ENCODE measurements at regions not wholly inside any gene's neighbourhood (a gene's known extent, or its start where the extent isn't known, plus 50 kb on each side); places are given as distances from the start of the nearest gene placed in this dataset.

GRCh38 chr11:87820011-87820410 is 355.2 kb downstream of the RAB38 start:
- H3K9me3 Mint-ChIP-seq: no peaks in the 10 kb centered on the region
- H3K27ac Mint-ChIP-seq: no peak overlapping the region
- no peak overlapping the region for H3K4me3 Mint-ChIP-seq

More at GRCh38 chr11:87820011-87820410, 355.2 kb downstream of the RAB38 start:
- TF ChIP-seq SMAD3 (CRISPR knock-in tag; IDR thresholded peaks at IDR 0.05; ENCODE audit: borderline replicate concordance): no peak
- no peak for TF ChIP-seq TEAD1 (CRISPR knock-in tag; IDR thresholded peaks at IDR 0.05)
- TF ChIP-seq CTCF (IDR thresholded peaks at IDR 0.05): no peak
- TF ChIP-seq IRF2 (CRISPR knock-in tag; IDR thresholded peaks at IDR 0.05; ENCODE audit: borderline replicate concordance, low read depth): no peak
- no peak for TF ChIP-seq ZNF512 (CRISPR knock-in tag; IDR thresholded peaks at IDR 0.05; ENCODE audit: borderline replicate concordance)
- TF ChIP-seq PRDM15 (CRISPR knock-in tag; IDR thresholded peaks at IDR 0.05): no peak
- no peak for TF ChIP-seq NR2C2 (CRISPR knock-in tag; IDR thresholded peaks at IDR 0.05)
- no peak for TF ChIP-seq CREB1 (CRISPR knock-in tag; IDR thresholded peaks at IDR 0.05)
- no peak for TF ChIP-seq ZSCAN18 (CRISPR knock-in tag; IDR thresholded peaks at IDR 0.05)
- no peak for TF ChIP-seq FOXP1 (CRISPR knock-in tag; IDR thresholded peaks at IDR 0.05; ENCODE audit: borderline replicate concordance)
- H3K36me3 Mint-ChIP-seq: no peaks in the 10 kb centered on the region
- no peak for DNase-seq (ENCODE audit: low spot score)
- ChIA-PET CTCF (no interaction called here), POLR2A (no interaction called here)
- H3K4me1 Mint-ChIP-seq: no peaks in the 10 kb centered on the region
- no peak for ATAC-seq
- no peaks in the 10 kb centered on the region for H3K27me3 Mint-ChIP-seq (ENCODE audit: low read depth)
